WTC11 (cell line): ENCODE measurements at regions not wholly inside any gene's neighbourhood (a gene's known extent, or its start where the extent isn't known, plus 50 kb on each side); places are given as distances from the start of the nearest gene placed in this dataset.

ENCODE experiments used
- ATAC-seq: fragments of 200-7000 bp; cut with Tn5 transposase; 2 replicates; pipeline ENCODE4 v1.10.0; 2021; ENCODE audit warnings: mild to moderate bottlenecking, moderate library complexity
- CTCF ChIA-PET: fragments of 300-600 bp; sonication (Branson Sonifier 250); formaldehyde crosslinking; loops from one replicate; lab custom pipeline; 2021; ENCODE audit warnings: antibody characterized with exemption; lab: Charles Lee
- POLR2A ChIA-PET: fragments of 350-600 bp; sonication (Branson Sonifier 250); formaldehyde crosslinking; loops from one replicate; lab custom pipeline; 2021; ENCODE audit warnings: antibody characterized with exemption; lab: Charles Lee
- DNase-seq: peaks from one replicate; pipeline ENCODE4 v3.0.0; 2021; ENCODE audit warnings: low spot score
- H3K27ac Mint-ChIP-seq: 2 replicates; pipeline ENCODE4 v1.8.0; 2021; ENCODE audit warnings: mixed read lengths
- H3K27me3 Mint-ChIP-seq: 2 replicates; pipeline ENCODE4 v1.8.0; 2021; ENCODE audit warnings: low read depth, mild to moderate bottlenecking, moderate library complexity, mixed read lengths
- H3K36me3 Mint-ChIP-seq: 2 replicates; pipeline ENCODE4 v1.8.0; 2021; ENCODE audit warnings: mixed read lengths
- H3K4me1 Mint-ChIP-seq: 2 replicates; pipeline ENCODE4 v1.8.0; 2022; ENCODE audit warnings: mixed read lengths
- H3K4me3 Mint-ChIP-seq: 2 replicates; pipeline ENCODE4 v1.8.0; 2021; ENCODE audit warnings: mild to moderate bottlenecking, moderate library complexity, mixed read lengths
- H3K9me3 Mint-ChIP-seq: 2 replicates; pipeline ENCODE4 v1.8.0; 2021; ENCODE audit warnings: mixed read lengths
- CBFB ChIP-seq: sonication (generic); formaldehyde crosslinking; IDR thresholded peaks from 2 replicates; pipeline ENCODE4 v1.8.1; 2022; ENCODE audit warnings: mild to moderate bottlenecking, low read depth, missing genetic modification reagents
- E2F5 ChIP-seq: sonication (generic); formaldehyde crosslinking; IDR thresholded peaks from 2 replicates; pipeline ENCODE4 v1.8.1; 2022; ENCODE audit warnings: mild to moderate bottlenecking, moderate library complexity, missing genetic modification reagents
- EMX1 ChIP-seq: fragments of 250-450 bp; sonication (Bioruptor Pico); IDR thresholded peaks from 2 replicates; pipeline ENCODE4 v1.8.0; 2021; ENCODE audit warnings: mild to moderate bottlenecking
- ESRRA ChIP-seq: sonication (generic); formaldehyde crosslinking; IDR thresholded peaks from 2 replicates; pipeline ENCODE4 v1.8.1; 2022; ENCODE audit warnings: mild to moderate bottlenecking, missing genetic modification reagents, borderline replicate concordance
- GTF2I ChIP-seq: fragments of 250-450 bp; sonication (Bioruptor Pico); conservative IDR thresholded peaks from 2 replicates; pipeline ENCODE4 v1.4.0; 2021; ENCODE audit warnings: mild to moderate bottlenecking
- IRF2 ChIP-seq: sonication (generic); formaldehyde crosslinking; IDR thresholded peaks from 2 replicates; pipeline ENCODE4 v1.8.0; 2022; ENCODE audit warnings: low read depth, missing genetic modification reagents, borderline replicate concordance
- JAZF1 ChIP-seq: fragments of 250-450 bp; sonication (Bioruptor Pico); IDR thresholded peaks from 2 replicates; pipeline ENCODE4 v1.9.0; 2021; ENCODE audit warnings: moderate library complexity, mild to moderate bottlenecking, inconsistent platforms
- JUN ChIP-seq: sonication (generic); formaldehyde crosslinking; IDR thresholded peaks from 2 replicates; pipeline ENCODE4 v1.8.0; 2023; ENCODE audit warnings: mild to moderate bottlenecking, missing genetic modification reagents
- MYBL2 ChIP-seq: sonication (generic); formaldehyde crosslinking; IDR thresholded peaks from 2 replicates; pipeline ENCODE4 v1.8.1; 2023; ENCODE audit warnings: mild to moderate bottlenecking, moderate library complexity, missing genetic modification reagents
- NFE2L1 ChIP-seq: sonication (generic); formaldehyde crosslinking; IDR thresholded peaks from 2 replicates; pipeline ENCODE4 v1.8.1; 2023; ENCODE audit warnings: missing genetic modification reagents
- RELA ChIP-seq: sonication (generic); formaldehyde crosslinking; IDR thresholded peaks from 2 replicates; pipeline ENCODE4 v1.8.1; 2022; ENCODE audit warnings: missing genetic modification reagents, mild to moderate bottlenecking, borderline replicate concordance
- SP1 ChIP-seq: sonication (generic); formaldehyde crosslinking; conservative IDR thresholded peaks from 2 replicates; pipeline ENCODE4 v1.8.1; 2022; ENCODE audit warnings: missing genetic modification reagents
- STAT6 ChIP-seq: sonication (generic); formaldehyde crosslinking; conservative IDR thresholded peaks from 2 replicates; pipeline ENCODE4 v1.8.1; 2023; ENCODE audit warnings: mild to moderate bottlenecking, low read depth, missing genetic modification reagents, moderate library complexity
- TCF7 ChIP-seq: sonication (generic); formaldehyde crosslinking; IDR thresholded peaks from 2 replicates; pipeline ENCODE4 v1.8.0; 2022; ENCODE audit warnings: mild to moderate bottlenecking, low read depth, missing genetic modification reagents, moderate library complexity
- TEAD4 ChIP-seq: sonication (generic); formaldehyde crosslinking; IDR thresholded peaks from 2 replicates; pipeline ENCODE4 v1.8.0; 2022; ENCODE audit warnings: mild to moderate bottlenecking, missing genetic modification reagents
- ZBTB43 ChIP-seq: sonication (generic); formaldehyde crosslinking; IDR thresholded peaks from 2 replicates; pipeline ENCODE4 v1.8.1; 2023; ENCODE audit warnings: mild to moderate bottlenecking, missing genetic modification reagents
- ZNF219 ChIP-seq: sonication (generic); formaldehyde crosslinking; IDR thresholded peaks from 2 replicates; pipeline ENCODE4 v1.8.0; 2023; ENCODE audit warnings: missing genetic modification reagents, mild to moderate bottlenecking, borderline replicate concordance
- ZNF317 ChIP-seq: sonication (generic); formaldehyde crosslinking; IDR thresholded peaks from 2 replicates; pipeline ENCODE4 v1.8.1; 2023; ENCODE audit warnings: low read depth, mild to moderate bottlenecking, moderate library complexity, missing genetic modification reagents, borderline replicate concordance
- ZNF396 ChIP-seq: fragments of 250-450 bp; sonication (Bioruptor Pico); IDR thresholded peaks from 2 replicates; pipeline ENCODE4 v1.8.0; 2021; ENCODE audit warnings: mild to moderate bottlenecking, moderate library complexity, borderline replicate concordance
- ZNF416 ChIP-seq: fragments of 250-450 bp; sonication (Bioruptor Pico); IDR thresholded peaks from 2 replicates; pipeline ENCODE4 v1.9.0; 2021; ENCODE audit warnings: mild to moderate bottlenecking, inconsistent platforms
- ZNF671 ChIP-seq: fragments of 250-450 bp; sonication (Bioruptor Pico); IDR thresholded peaks from 2 replicates; pipeline ENCODE4 v1.8.0; 2021; ENCODE audit warnings: mild to moderate bottlenecking
- ZSCAN18 ChIP-seq: fragments of 250-450 bp; sonication (Bioruptor Pico); IDR thresholded peaks from 2 replicates; pipeline ENCODE4 v2.1.2; 2022; ENCODE audit warnings: mild to moderate bottlenecking, moderate library complexity
- TF ChIP-seq, protein P1 (sequence below): fragments of 250-450 bp; sonication (Bioruptor Pico); IDR thresholded peaks from 2 replicates; pipeline ENCODE4 v1.9.0; 2021; ENCODE audit warnings: mild to moderate bottlenecking
- TF ChIP-seq, protein P2 (sequence below): sonication (generic); formaldehyde crosslinking; conservative IDR thresholded peaks from 2 replicates; pipeline ENCODE4 v1.8.1; 2022; ENCODE audit warnings: mild to moderate bottlenecking, missing genetic modification reagents

- ATAC-seq (no peak), DNase-seq (no peak)
- H3K4me3 Mint-ChIP-seq, result no peak overlapping the region
- H3K36me3 Mint-ChIP-seq, result peaks cover 23% of the 10 kb centered on the region
- H3K9me3 Mint-ChIP-seq, result peaks cover 23% of the 10 kb centered on the region
- H3K27me3 Mint-ChIP-seq, result no peaks in the 10 kb centered on the region
- ChIA-PET POLR2A (no interaction called here), CTCF (interaction anchor here (1.1 to 1.5 kb wide), 2 partner anchors 84 to 228 kb away, joined by 4 to 5 read pairs; no protein-coding TSS in a partner anchor)
- H3K27ac Mint-ChIP-seq, result no peak overlapping the region
- H3K4me1 Mint-ChIP-seq, result no peaks in the 10 kb centered on the region
- TF ChIP-seq SP1, result no peak
- no peak for TF ChIP-seq CBFB (CRISPR knock-in tag)
- no peak for TF ChIP-seq ZNF317
These were observed 81.9 kb downstream of the DYNAP start for GRCh38 chr18:54672846-54673475.

DNA sequence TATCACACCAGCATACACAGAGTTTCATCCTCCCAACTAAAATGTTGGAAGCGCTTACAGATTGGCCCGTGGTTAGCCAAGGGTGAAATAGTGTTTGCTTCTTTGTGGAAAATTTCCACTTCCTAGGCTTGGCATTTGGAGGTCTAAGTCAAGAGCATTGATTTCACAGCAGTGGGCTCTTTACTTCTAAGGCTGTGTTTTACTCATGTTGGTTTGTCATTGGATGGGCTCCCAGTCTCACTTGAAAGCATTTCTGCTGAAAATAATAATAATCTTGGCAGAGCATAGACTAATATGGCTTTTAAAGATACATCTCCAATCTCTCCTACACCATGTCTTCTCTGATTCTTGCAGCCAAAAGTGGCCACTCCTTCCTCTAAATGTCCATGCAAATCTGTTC is 82.9 kb downstream of the DYNAP start:
- Mint-ChIP-seq H3K36me3 (peaks cover 17% of the 10 kb centered on the region), H3K27me3 (no peaks in the 10 kb centered on the region), H3K27ac (no peak overlapping the region), H3K4me3 (no peak overlapping the region), H3K9me3 (peaks cover 16% of the 10 kb centered on the region), H3K4me1 (no peaks in the 10 kb centered on the region)
- no peak for TF ChIP-seq STAT6 (CRISPR knock-in tag)
- TF ChIP-seq NFE2L1 (CRISPR knock-in tag), result no peak
- no peak for TF ChIP-seq ESRRA (CRISPR knock-in tag)
- no peak for TF ChIP-seq JAZF1
- TF ChIP-seq RELA (CRISPR knock-in tag), result no peak
- no peak for TF ChIP-seq ZNF671
- TF ChIP-seq ZNF416 (CRISPR knock-in tag), result no peak
- TF ChIP-seq SP1, result no peak
- ChIA-PET CTCF (interaction anchor here (0.6 kb wide), 2 partner anchors 229 to 295 kb away, joined by 3 to 4 read pairs; no protein-coding TSS in a partner anchor), POLR2A (no interaction called here)
- no peak for DNase-seq
- ATAC-seq, result no peak

DNA sequence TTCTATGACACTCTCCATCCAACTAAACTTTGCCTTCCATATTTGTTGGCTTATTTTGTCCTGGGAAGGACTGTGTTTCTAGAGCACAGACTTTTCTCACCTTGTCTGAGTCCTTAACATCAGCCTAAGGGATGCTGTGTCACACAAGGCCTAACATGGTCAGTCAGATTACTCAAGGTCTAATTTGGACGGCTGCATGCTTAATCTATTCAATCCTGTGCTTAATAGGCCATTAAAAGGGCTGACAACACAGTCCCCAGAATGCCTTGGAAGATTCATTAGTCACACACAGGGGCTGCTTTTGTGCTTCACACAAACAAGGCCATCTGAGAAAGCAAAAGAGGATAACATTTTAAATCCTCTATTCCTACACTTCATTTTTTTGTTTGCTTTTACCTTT is 84.0 kb downstream of the DYNAP start:
- ATAC-seq (no peak), DNase-seq (no peak)
- POLR2A ChIA-PET, result interaction anchor here (0.6 kb wide), 1 partner anchor 177 kb away, joined by 3 read pairs; no protein-coding TSS in a partner anchor
- H3K4me1 Mint-ChIP-seq, result no peaks in the 10 kb centered on the region
- H3K36me3 Mint-ChIP-seq, result peaks cover 12% of the 10 kb centered on the region
- no peak overlapping the region for H3K4me3 Mint-ChIP-seq
- H3K27ac Mint-ChIP-seq, result no peak overlapping the region
- CTCF ChIA-PET, result no interaction called here
- H3K9me3 Mint-ChIP-seq, result peaks cover 14% of the 10 kb centered on the region
- no peaks in the 10 kb centered on the region for H3K27me3 Mint-ChIP-seq
- TF ChIP-seq IRF2 (CRISPR knock-in tag), result no peak
- no peak for TF ChIP-seq E2F5
- no peak for TF ChIP-seq JUN
- TF ChIP-seq, protein P1, sequence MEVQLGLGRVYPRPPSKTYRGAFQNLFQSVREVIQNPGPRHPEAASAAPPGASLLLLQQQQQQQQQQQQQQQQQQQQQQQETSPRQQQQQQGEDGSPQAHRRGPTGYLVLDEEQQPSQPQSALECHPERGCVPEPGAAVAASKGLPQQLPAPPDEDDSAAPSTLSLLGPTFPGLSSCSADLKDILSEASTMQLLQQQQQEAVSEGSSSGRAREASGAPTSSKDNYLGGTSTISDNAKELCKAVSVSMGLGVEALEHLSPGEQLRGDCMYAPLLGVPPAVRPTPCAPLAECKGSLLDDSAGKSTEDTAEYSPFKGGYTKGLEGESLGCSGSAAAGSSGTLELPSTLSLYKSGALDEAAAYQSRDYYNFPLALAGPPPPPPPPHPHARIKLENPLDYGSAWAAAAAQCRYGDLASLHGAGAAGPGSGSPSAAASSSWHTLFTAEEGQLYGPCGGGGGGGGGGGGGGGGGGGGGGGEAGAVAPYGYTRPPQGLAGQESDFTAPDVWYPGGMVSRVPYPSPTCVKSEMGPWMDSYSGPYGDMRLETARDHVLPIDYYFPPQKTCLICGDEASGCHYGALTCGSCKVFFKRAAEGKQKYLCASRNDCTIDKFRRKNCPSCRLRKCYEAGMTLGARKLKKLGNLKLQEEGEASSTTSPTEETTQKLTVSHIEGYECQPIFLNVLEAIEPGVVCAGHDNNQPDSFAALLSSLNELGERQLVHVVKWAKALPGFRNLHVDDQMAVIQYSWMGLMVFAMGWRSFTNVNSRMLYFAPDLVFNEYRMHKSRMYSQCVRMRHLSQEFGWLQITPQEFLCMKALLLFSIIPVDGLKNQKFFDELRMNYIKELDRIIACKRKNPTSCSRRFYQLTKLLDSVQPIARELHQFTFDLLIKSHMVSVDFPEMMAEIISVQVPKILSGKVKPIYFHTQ, result no peak
- no peak for TF ChIP-seq MYBL2 (CRISPR knock-in tag)
- no peak for TF ChIP-seq GTF2I
- TF ChIP-seq TCF7 (CRISPR knock-in tag), result no peak
- no peak for TF ChIP-seq NFE2L1 (CRISPR knock-in tag)
- TF ChIP-seq ZNF219 (CRISPR knock-in tag), result no peak
- TF ChIP-seq TEAD4, result no peak
- TF ChIP-seq ZSCAN18 (CRISPR knock-in tag), result no peak
- no peak for TF ChIP-seq EMX1 (CRISPR knock-in tag)
- no peak for TF ChIP-seq ZNF396 (CRISPR knock-in tag)
- no peak for TF ChIP-seq ZBTB43 (CRISPR knock-in tag)
- TF ChIP-seq, protein P2, sequence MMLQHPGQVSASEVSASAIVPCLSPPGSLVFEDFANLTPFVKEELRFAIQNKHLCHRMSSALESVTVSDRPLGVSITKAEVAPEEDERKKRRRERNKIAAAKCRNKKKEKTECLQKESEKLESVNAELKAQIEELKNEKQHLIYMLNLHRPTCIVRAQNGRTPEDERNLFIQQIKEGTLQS (CRISPR knock-in tag), result no peak
